ENCODE measurements at regions not wholly inside any gene's neighbourhood (a gene's known extent, or its start where the extent isn't known, plus 50 kb on each side); places are given as distances from the start of the nearest gene placed in this dataset.

- Histone ChIP-seq H3K9me3 (replicated peaks; ENCODE audit: control insufficient read depth, insufficient read depth, low read length) (no peaks in the 10 kb centered on the region), H3K36me3 (ENCODE audit: control insufficient read depth in 2 of 2, extremely low read depth in 1 of 2, insufficient read depth in 2 of 2, low read length in 2 of 2) (no peaks in the 10 kb centered on the region), H3K27me3 (ENCODE audit: control insufficient read depth in 2 of 2, insufficient read depth in 2 of 2, low read length in 2 of 2) (no peaks in the 10 kb centered on the region), H3K4me3 (replicated peaks in 1 of 3; ENCODE audit: insufficient read depth in 1 of 3, low read depth in 1 of 3, low read length in 3 of 3) (no peak overlapping the region), H3K9me1 (replicated peaks; ENCODE audit: control insufficient read depth, extremely low read depth, insufficient read depth, low read length) (no peaks in the 10 kb centered on the region), H3K27ac (ENCODE audit: insufficient read depth, low read depth, low read length) (no peak overlapping the region), H3K9ac (replicated peaks; ENCODE audit: extremely low read depth, insufficient read depth, low read length) (no peak overlapping the region), H3K79me2 (ENCODE audit: control insufficient read depth, insufficient read depth, low read length) (no peaks in the 10 kb centered on the region), H4K20me1 (replicated peaks; ENCODE audit: control insufficient read depth, extremely low read depth, insufficient read depth, low read length) (no peaks in the 10 kb centered on the region), H3K4me1 (ENCODE audit: control insufficient read depth, extremely low read depth, insufficient read depth, low read length) (no peaks in the 10 kb centered on the region), H3K4me2 (ENCODE audit: insufficient read depth, low read length) (no peak overlapping the region), H2AFZ (ENCODE audit: low read depth, low read length) (no peak overlapping the region)
- no peak for FAIRE-seq
- no peak for DNase-seq (ENCODE audit: low read depth, low spot score)
- CTCF ChIA-PET: no interaction called here
- no TSS peak for BruUV-seq (replicated peaks)
- POLR2A ChIA-PET: no interaction called here
- dilution Hi-C loops (cut with MboI; ENCODE audit: extremely low pct_ligation_motif_present, low sequenced_read_pairs) (no loop called here), intact Hi-C loops (cut with micrococcal nuclease) (no loop called here)
- TF ChIP-seq CTCF (IDR thresholded peaks at IDR 0.05; ENCODE audit: extremely low read depth in 1 of 2, insufficient read depth in 1 of 2, low read depth in 1 of 2, low read length in 2 of 2) (no peak), POLR2AphosphoS5 (IDR thresholded peaks at IDR 0.05; ENCODE audit: insufficient read depth, low read depth, low read length) (no peak), MAX (IDR thresholded peaks at IDR 0.05; ENCODE audit: insufficient read depth, insufficient read length) (no peak), JUN (IDR thresholded peaks at IDR 0.05; ENCODE audit: borderline replicate concordance, insufficient read depth, insufficient read length, low read depth) (no peak), MYC (IDR thresholded peaks at IDR 0.05; ENCODE audit: low read depth, low read length) (no peak), POLR2A (IDR thresholded peaks at IDR 0.05; ENCODE audit: low read depth, low read length) (no peak), EZH2 (IDR thresholded peaks at IDR 0.05; ENCODE audit: borderline replicate concordance, low read depth, low read length, severe bottlenecking) (no peak), GATA2 (IDR thresholded peaks at IDR 0.05; ENCODE audit: insufficient read depth, insufficient read length, low read depth, low read length) (no peak), FOS (IDR thresholded peaks at IDR 0.05; ENCODE audit: borderline replicate concordance, insufficient read depth, low read length) (no peak)
Observed at GRCh38 chr1:163725551-163725950, 403.8 kb downstream of the NUF2 start.
